ENCODE measurements at regions not wholly inside any gene's neighbourhood (a gene's known extent, or its start where the extent isn't known, plus 50 kb on each side); places are given as distances from the start of the nearest gene placed in this dataset.

GRCh38 chr18:33987206-33987605, 237.5 kb downstream of the NOL4 start:
- no peaks in the 10 kb centered on the region for H3K4me1 Mint-ChIP-seq
- no peak overlapping the region for H3K4me3 Mint-ChIP-seq
- H3K27me3 Mint-ChIP-seq = no peaks in the 10 kb centered on the region
- no peaks in the 10 kb centered on the region for H3K9me3 ChIP-seq (ENCODE audit: control insufficient read depth, low read length, poor library complexity, severe bottlenecking)
- DNase-seq = no peak
- no peak overlapping the region for H3K27ac Mint-ChIP-seq
- no peak for ATAC-seq
- no peaks in the 10 kb centered on the region for H3K36me3 Mint-ChIP-seq (ENCODE audit: low read depth)

- ATAC-seq = no peak
- no peaks in the 10 kb centered on the region for H3K27me3 Mint-ChIP-seq
- DNase-seq = no peak
- H3K9me3 ChIP-seq (ENCODE audit: control insufficient read depth, low read length, poor library complexity, severe bottlenecking) = no peaks in the 10 kb centered on the region
- no peak overlapping the region for H3K4me3 Mint-ChIP-seq
- H3K4me1 Mint-ChIP-seq = no peaks in the 10 kb centered on the region
- no peak overlapping the region for H3K27ac Mint-ChIP-seq
- no peaks in the 10 kb centered on the region for H3K36me3 Mint-ChIP-seq (ENCODE audit: low read depth)
Measured at GRCh38 chr18:33983126-33983525, 241.6 kb downstream of the NOL4 start.

- Mint-ChIP-seq H3K36me3 (ENCODE audit: low read depth) (no peaks in the 10 kb centered on the region), H3K27ac (no peak overlapping the region), H3K27me3 (no peaks in the 10 kb centered on the region), H3K4me3 (no peak overlapping the region), H3K4me1 (no peaks in the 10 kb centered on the region)
- DNase-seq (no peak), ATAC-seq (no peak)
- H3K9me3 ChIP-seq (ENCODE audit: control insufficient read depth, low read length, poor library complexity, severe bottlenecking) = no peaks in the 10 kb centered on the region
Measured at GRCh38 chr18:33960417-33960816, 264.3 kb downstream of the NOL4 start.

GRCh38 chr18:33959609-33960008, 265.1 kb downstream of the NOL4 start:
- Mint-ChIP-seq H3K27me3 (no peaks in the 10 kb centered on the region), H3K4me3 (no peak overlapping the region), H3K36me3 (ENCODE audit: low read depth) (no peaks in the 10 kb centered on the region), H3K4me1 (no peaks in the 10 kb centered on the region), H3K27ac (no peak overlapping the region)
- DNase-seq = no peak
- no peaks in the 10 kb centered on the region for H3K9me3 ChIP-seq (ENCODE audit: control insufficient read depth, low read length, poor library complexity, severe bottlenecking)
- ATAC-seq = no peak

- Mint-ChIP-seq H3K27ac (no peak overlapping the region), H3K4me3 (no peak overlapping the region), H3K27me3 (no peaks in the 10 kb centered on the region), H3K36me3 (ENCODE audit: low read depth) (no peaks in the 10 kb centered on the region), H3K4me1 (no peaks in the 10 kb centered on the region)
- H3K9me3 ChIP-seq (ENCODE audit: control insufficient read depth, low read length, poor library complexity, severe bottlenecking) = no peaks in the 10 kb centered on the region
- ATAC-seq (no peak), DNase-seq (no peak)
Measured at GRCh38 chr18:33957707-33958106, 267.0 kb downstream of the NOL4 start.

GRCh38 chr18:33951031-33951430, 273.7 kb downstream of the NOL4 start:
- ATAC-seq = no peak
- no peak overlapping the region for H3K27ac Mint-ChIP-seq

GRCh38 chr18:33946336-33946735, 278.4 kb downstream of the NOL4 start:
- no peaks in the 10 kb centered on the region for H3K36me3 Mint-ChIP-seq (ENCODE audit: low read depth)
- no peak overlapping the region for H3K4me3 Mint-ChIP-seq
- no peaks in the 10 kb centered on the region for H3K9me3 ChIP-seq (ENCODE audit: control insufficient read depth, low read length, poor library complexity, severe bottlenecking)
- no peak for DNase-seq
- H3K27ac Mint-ChIP-seq = no peak overlapping the region
- ATAC-seq = no peak
- no peaks in the 10 kb centered on the region for H3K4me1 Mint-ChIP-seq
- no peaks in the 10 kb centered on the region for H3K27me3 Mint-ChIP-seq

More at GRCh38 chr18:33951031-33951430, 273.7 kb downstream of the NOL4 start:
- Mint-ChIP-seq H3K4me1 (no peaks in the 10 kb centered on the region), H3K27me3 (no peaks in the 10 kb centered on the region), H3K4me3 (no peak overlapping the region), H3K36me3 (ENCODE audit: low read depth) (no peaks in the 10 kb centered on the region)
- H3K9me3 ChIP-seq (ENCODE audit: control insufficient read depth, low read length, poor library complexity, severe bottlenecking) = no peaks in the 10 kb centered on the region
- DNase-seq = no peak

- no peak overlapping the region for H3K4me3 Mint-ChIP-seq
- ATAC-seq (no peak), DNase-seq (no peak)
- no peak overlapping the region for H3K27ac Mint-ChIP-seq
- no peaks in the 10 kb centered on the region for H3K4me1 Mint-ChIP-seq
- H3K27me3 Mint-ChIP-seq = no peaks in the 10 kb centered on the region
- no peaks in the 10 kb centered on the region for H3K9me3 ChIP-seq (ENCODE audit: control insufficient read depth, low read length, poor library complexity, severe bottlenecking)
- no peaks in the 10 kb centered on the region for H3K36me3 Mint-ChIP-seq (ENCODE audit: low read depth)
Measured at GRCh38 chr18:33944493-33944892, 280.2 kb downstream of the NOL4 start.

- Mint-ChIP-seq H3K36me3 (ENCODE audit: low read depth) (no peaks in the 10 kb centered on the region), H3K27me3 (no peaks in the 10 kb centered on the region), H3K4me3 (no peak overlapping the region), H3K4me1 (no peaks in the 10 kb centered on the region), H3K27ac (no peak overlapping the region)
- H3K9me3 ChIP-seq (ENCODE audit: control insufficient read depth, low read length, poor library complexity, severe bottlenecking) = no peaks in the 10 kb centered on the region
- DNase-seq (no peak), ATAC-seq (no peak)
Measured at GRCh38 chr18:33937270-33937816, 287.4 kb downstream of the NOL4 start.

- no peaks in the 10 kb centered on the region for H3K27me3 Mint-ChIP-seq
- no peaks in the 10 kb centered on the region for H3K36me3 Mint-ChIP-seq (ENCODE audit: low read depth)
- H3K9me3 ChIP-seq (ENCODE audit: control insufficient read depth, low read length, poor library complexity, severe bottlenecking) = no peaks in the 10 kb centered on the region
- no peaks in the 10 kb centered on the region for H3K4me1 Mint-ChIP-seq
- DNase-seq = no peak
- H3K4me3 Mint-ChIP-seq = no peak overlapping the region
- H3K27ac Mint-ChIP-seq = no peak overlapping the region
- ATAC-seq = no peak
Measured at GRCh38 chr18:33934258-33934657, 290.5 kb downstream of the NOL4 start.

- Mint-ChIP-seq H3K4me1 (no peaks in the 10 kb centered on the region), H3K36me3 (ENCODE audit: low read depth) (no peaks in the 10 kb centered on the region), H3K27ac (no peak overlapping the region), H3K4me3 (no peak overlapping the region), H3K27me3 (no peaks in the 10 kb centered on the region)
- no peaks in the 10 kb centered on the region for H3K9me3 ChIP-seq (ENCODE audit: control insufficient read depth, low read length, poor library complexity, severe bottlenecking)
- DNase-seq = no peak
- no peak for ATAC-seq
Measured at GRCh38 chr18:33928231-33928630, 296.5 kb downstream of the NOL4 start.

GRCh38 chr18:33924576-33924975, 300.1 kb downstream of the NOL4 start:
- H3K9me3 ChIP-seq (ENCODE audit: control insufficient read depth, low read length, poor library complexity, severe bottlenecking) = no peaks in the 10 kb centered on the region
- Mint-ChIP-seq H3K27me3 (no peaks in the 10 kb centered on the region), H3K27ac (no peak overlapping the region), H3K36me3 (ENCODE audit: low read depth) (no peaks in the 10 kb centered on the region), H3K4me3 (no peak overlapping the region), H3K4me1 (no peaks in the 10 kb centered on the region)
- no peak for ATAC-seq
- no peak for DNase-seq

GRCh38 chr18:33923980-33924379, 300.7 kb downstream of the NOL4 start:
- DNase-seq (no peak), ATAC-seq (no peak)
- H3K27ac Mint-ChIP-seq = no peak overlapping the region
- no peaks in the 10 kb centered on the region for H3K4me1 Mint-ChIP-seq
- H3K27me3 Mint-ChIP-seq = no peaks in the 10 kb centered on the region
- no peaks in the 10 kb centered on the region for H3K9me3 ChIP-seq (ENCODE audit: control insufficient read depth, low read length, poor library complexity, severe bottlenecking)
- no peak overlapping the region for H3K4me3 Mint-ChIP-seq
- no peaks in the 10 kb centered on the region for H3K36me3 Mint-ChIP-seq (ENCODE audit: low read depth)

- Mint-ChIP-seq H3K4me3 (no peak overlapping the region), H3K27me3 (no peaks in the 10 kb centered on the region), H3K36me3 (ENCODE audit: low read depth) (no peaks in the 10 kb centered on the region), H3K27ac (no peak overlapping the region), H3K4me1 (no peaks in the 10 kb centered on the region)
- ATAC-seq = no peak
- no peak for DNase-seq
- no peaks in the 10 kb centered on the region for H3K9me3 ChIP-seq (ENCODE audit: control insufficient read depth, low read length, poor library complexity, severe bottlenecking)
Measured at GRCh38 chr18:33918571-33918970, 306.1 kb downstream of the NOL4 start.

Data from T-helper 17 cell (primary cell).